HCT116 (cell line): ENCODE measurements at regions not wholly inside any gene's neighbourhood (a gene's known extent, or its start where the extent isn't known, plus 50 kb on each side); places are given as distances from the start of the nearest gene placed in this dataset.

Experiments used
- CEBPB ChIP-seq: IDR thresholded peaks from 2 replicates; pipeline ENCODE4 v1.6.1; 2012; ENCODE audit warnings: low read depth
- CTCF ChIP-seq, 3 experiments: fragments of 200-600 bp in 1 of 3; sonication (generic) in 1 of 3; IDR thresholded peaks in 2 of 3; conservative IDR thresholded peaks in 1 of 3; 2 replicates each; pipeline ENCODE4 v1.5.1; 2012 to 2017; ENCODE audit warnings: low read depth in 2 of 3, low read length in 2 of 3, antibody characterized with exemption in 1 of 3, borderline replicate concordance in 1 of 3, control low read depth in 1 of 3, mild to moderate bottlenecking in 1 of 3, mixed read lengths in 1 of 3, mixed run types in 1 of 3, moderate library complexity in 1 of 3; ENCODE audit not compliant: insufficient read depth in 1 of 3
- POLR2AphosphoS5 ChIP-seq: IDR thresholded peaks from 2 replicates; pipeline ENCODE4 v1.6.1; 2011; ENCODE audit warnings: mild to moderate bottlenecking, low read depth, low read length, moderate library complexity
- REST ChIP-seq: IDR thresholded peaks from 2 replicates; pipeline ENCODE4 v1.6.1; 2012; ENCODE audit warnings: low read depth

GRCh38 chr5:72558046-72558336 lies 50.8 kb upstream of the ZNF366 start:
- TF ChIP-seq CTCF (IDR thresholded peaks at IDR 0.05 in 2 of 3, conservative IDR thresholded peaks at IDR 0.05 in 1 of 3; ENCODE audit: borderline replicate concordance in 1 of 3, insufficient read depth in 1 of 3, low read depth in 2 of 3, low read length in 2 of 3): no peak
- TF ChIP-seq CEBPB: no peak
- no peak for TF ChIP-seq REST
- TF ChIP-seq POLR2AphosphoS5: no peak
